Loucy (cell line): ENCODE measurements at regions not wholly inside any gene's neighbourhood (a gene's known extent, or its start where the extent isn't known, plus 50 kb on each side); places are given as distances from the start of the nearest gene placed in this dataset.
"Not testable (repeated sequence)": the region's sequence is repeated elsewhere in the genome, so short reads cannot be mapped to it uniquely, and the experiment has no call there.

Source experiments
- H2AFZ ChIP-seq: fragments of 200-600 bp; sonication (generic); 2 replicates; pipeline ENCODE4 v1.6.0; 2016; ENCODE audit warnings: antibody characterized with exemption, mild to moderate bottlenecking, low read length, moderate library complexity
- H3F3A ChIP-seq: fragments of 200-600 bp; 2 replicates; pipeline ENCODE4 v1.6.0; 2016; ENCODE audit warnings: antibody characterized with exemption, low read depth, mild to moderate bottlenecking
- H3K27me3 ChIP-seq: fragments of 200-600 bp; sonication (generic); 2 replicates; pipeline ENCODE4 v1.6.1; 2014; ENCODE audit warnings: low read length, mild to moderate bottlenecking; ENCODE audit not compliant: insufficient read depth, poor library complexity, severe bottlenecking
- H3K36me3 ChIP-seq: fragments of 200-600 bp; sonication (generic); 2 replicates; pipeline ENCODE4 v1.6.1; 2016; ENCODE audit warnings: low read length; ENCODE audit not compliant: insufficient read depth
- H3K4me1 ChIP-seq: fragments of 200-600 bp; sonication (generic); 2 replicates; pipeline ENCODE4 v1.5.1; 2014; ENCODE audit warnings: low read length, mild to moderate bottlenecking; ENCODE audit not compliant: insufficient read depth, poor library complexity, severe bottlenecking
- H3K4me2 ChIP-seq: fragments of 200-600 bp; sonication (generic); 2 replicates; pipeline ENCODE4 v1.6.0; 2014; ENCODE audit warnings: antibody characterized with exemption, low read length, low read depth, mild to moderate bottlenecking; ENCODE audit not compliant: poor library complexity, severe bottlenecking
- H3K4me3 ChIP-seq: fragments of 200-600 bp; sonication (generic); 2 replicates; pipeline ENCODE4 v1.5.1; 2014; ENCODE audit warnings: low read length, mild to moderate bottlenecking, mixed read lengths; ENCODE audit not compliant: poor library complexity, severe bottlenecking
- H3K79me2 ChIP-seq: fragments of 200-600 bp; sonication (generic); 2 replicates; pipeline ENCODE4 v1.6.1; 2014; ENCODE audit warnings: low read length; ENCODE audit not compliant: insufficient read depth
- H3K9ac ChIP-seq: fragments of 200-600 bp; sonication (generic); 2 replicates; pipeline ENCODE4 v1.6.0; 2014; ENCODE audit warnings: mild to moderate bottlenecking, low read depth, low read length, moderate library complexity; ENCODE audit not compliant: poor library complexity, severe bottlenecking
- H3K9me2 ChIP-seq: fragments of 200-600 bp; sonication (generic); replicated peaks from 2 replicates; pipeline ENCODE4 v1.6.1; 2016; ENCODE audit warnings: low read depth, low read length, mixed read lengths
- H3K9me3 ChIP-seq: fragments of 200-600 bp; sonication (generic); 2 replicates; pipeline ENCODE4 v1.6.1; 2014; ENCODE audit warnings: mild to moderate bottlenecking, antibody characterized with exemption, low read length, low read depth; ENCODE audit not compliant: insufficient read depth
- H4K20me1 ChIP-seq: fragments of 200-600 bp; sonication (generic); 2 replicates; pipeline ENCODE4 v1.6.0; 2014; ENCODE audit warnings: antibody characterized with exemption, low read length, mild to moderate bottlenecking; ENCODE audit not compliant: insufficient read depth, poor library complexity, severe bottlenecking
- EZH2phosphoT487 ChIP-seq: fragments of 200-600 bp; IDR thresholded peaks from 2 replicates; pipeline ENCODE4 v1.6.1; 2018; ENCODE audit warnings: antibody characterized with exemption, mild to moderate bottlenecking, moderate library complexity, borderline replicate concordance
- TF ChIP-seq, protein P1 (sequence below): fragments of 200-600 bp; sonication (generic); conservative IDR thresholded peaks from 2 replicates; pipeline ENCODE4 v1.5.1; 2014; ENCODE audit warnings: mild to moderate bottlenecking, antibody characterized with exemption, low read length

DNA sequence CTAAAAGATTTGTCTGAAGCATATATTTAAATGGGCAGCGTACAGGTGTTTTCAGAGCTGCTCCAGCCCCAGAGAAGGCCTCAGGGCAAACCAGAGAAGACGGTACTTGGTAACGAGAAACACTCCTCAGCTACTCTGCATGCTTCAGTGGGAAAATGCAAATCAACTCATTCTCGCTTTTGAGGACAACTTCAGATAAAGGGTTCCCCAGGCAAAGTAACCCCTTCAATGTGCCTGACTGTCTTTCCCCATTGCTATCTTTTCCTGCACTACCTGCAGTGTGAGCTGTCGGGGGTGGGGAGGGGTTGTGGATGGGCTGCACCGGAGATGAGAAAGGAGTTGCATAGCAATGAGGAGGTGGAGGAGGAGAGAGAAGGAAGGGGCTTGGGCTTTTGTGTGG is 339.7 kb upstream of the CLINT1 start:
- no peak overlapping the region for H2AFZ ChIP-seq
- no peaks in the 10 kb centered on the region for H3K4me1 ChIP-seq
- TF ChIP-seq, protein P1, sequence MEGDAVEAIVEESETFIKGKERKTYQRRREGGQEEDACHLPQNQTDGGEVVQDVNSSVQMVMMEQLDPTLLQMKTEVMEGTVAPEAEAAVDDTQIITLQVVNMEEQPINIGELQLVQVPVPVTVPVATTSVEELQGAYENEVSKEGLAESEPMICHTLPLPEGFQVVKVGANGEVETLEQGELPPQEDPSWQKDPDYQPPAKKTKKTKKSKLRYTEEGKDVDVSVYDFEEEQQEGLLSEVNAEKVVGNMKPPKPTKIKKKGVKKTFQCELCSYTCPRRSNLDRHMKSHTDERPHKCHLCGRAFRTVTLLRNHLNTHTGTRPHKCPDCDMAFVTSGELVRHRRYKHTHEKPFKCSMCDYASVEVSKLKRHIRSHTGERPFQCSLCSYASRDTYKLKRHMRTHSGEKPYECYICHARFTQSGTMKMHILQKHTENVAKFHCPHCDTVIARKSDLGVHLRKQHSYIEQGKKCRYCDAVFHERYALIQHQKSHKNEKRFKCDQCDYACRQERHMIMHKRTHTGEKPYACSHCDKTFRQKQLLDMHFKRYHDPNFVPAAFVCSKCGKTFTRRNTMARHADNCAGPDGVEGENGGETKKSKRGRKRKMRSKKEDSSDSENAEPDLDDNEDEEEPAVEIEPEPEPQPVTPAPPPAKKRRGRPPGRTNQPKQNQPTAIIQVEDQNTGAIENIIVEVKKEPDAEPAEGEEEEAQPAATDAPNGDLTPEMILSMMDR = no peak
- no peak for TF ChIP-seq EZH2phosphoT487

DNA sequence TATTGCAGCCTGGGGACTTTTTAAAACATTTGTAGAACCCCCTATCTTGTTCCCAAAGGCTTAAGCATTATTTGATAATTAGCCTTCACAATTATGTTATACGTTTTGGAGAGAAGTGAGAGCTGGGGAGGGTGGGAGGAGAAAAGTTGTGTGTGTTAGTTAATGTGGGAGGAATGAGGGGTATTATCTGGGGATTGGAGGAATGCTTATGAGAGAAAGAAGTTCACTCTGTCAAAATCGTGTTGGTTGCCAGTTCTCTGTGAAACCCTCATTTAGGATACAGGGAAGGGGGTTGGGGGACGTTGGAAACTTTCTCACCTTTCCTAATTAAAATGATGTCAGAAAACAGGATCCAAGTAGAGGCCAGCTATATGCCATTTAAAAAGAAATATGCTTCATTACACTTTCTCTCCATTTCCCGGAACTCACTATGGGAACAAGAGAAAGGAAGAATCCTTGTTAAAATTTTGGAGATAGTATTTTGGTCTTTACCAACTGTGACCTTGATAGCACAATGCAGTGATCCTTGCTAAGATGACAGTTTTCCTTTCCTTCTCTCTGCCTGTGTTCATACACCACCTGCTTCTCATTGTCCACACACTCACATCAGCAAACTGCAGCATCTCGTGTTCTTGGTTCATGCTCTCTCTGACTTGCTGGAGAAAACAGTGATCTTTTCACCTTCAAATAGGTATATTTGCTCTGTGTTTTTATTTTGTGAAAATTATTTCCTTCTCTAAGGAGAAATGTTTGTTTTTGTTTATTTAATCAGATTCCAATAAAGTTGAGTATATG is 336.7 kb upstream of the CLINT1 start:
- H3K79me2 ChIP-seq = no peaks in the 10 kb centered on the region
- no peaks in the 10 kb centered on the region for H3K9me3 ChIP-seq
- H3K9ac ChIP-seq = no peak overlapping the region
- H3K27me3 ChIP-seq = no peaks in the 10 kb centered on the region
- no peaks in the 10 kb centered on the region for H3K9me2 ChIP-seq
- no peaks in the 10 kb centered on the region for H3K36me3 ChIP-seq
- no peak overlapping the region for H2AFZ ChIP-seq
- no peak overlapping the region for H3K4me2 ChIP-seq
- H3K4me3 ChIP-seq = no peak overlapping the region
- TF ChIP-seq EZH2phosphoT487 = no peak
- H3K4me1 ChIP-seq = no peaks in the 10 kb centered on the region
- H3F3A ChIP-seq = no peaks in the 10 kb centered on the region
- no peaks in the 10 kb centered on the region for H4K20me1 ChIP-seq

More for the DNA sequence above, 339.7 kb upstream of the CLINT1 start:
- no peaks in the 10 kb centered on the region for H3K79me2 ChIP-seq
- no peaks in the 10 kb centered on the region for H3K9me3 ChIP-seq
- H4K20me1 ChIP-seq = no peaks in the 10 kb centered on the region
- H3K36me3 ChIP-seq = no peaks in the 10 kb centered on the region
- H3K9me2 ChIP-seq = no peaks in the 10 kb centered on the region
- H3K4me2 ChIP-seq = no peak overlapping the region
- no peaks in the 10 kb centered on the region for H3K27me3 ChIP-seq
- no peaks in the 10 kb centered on the region for H3F3A ChIP-seq
- no peak overlapping the region for H3K9ac ChIP-seq
- H3K4me3 ChIP-seq = no peak overlapping the region

DNA sequence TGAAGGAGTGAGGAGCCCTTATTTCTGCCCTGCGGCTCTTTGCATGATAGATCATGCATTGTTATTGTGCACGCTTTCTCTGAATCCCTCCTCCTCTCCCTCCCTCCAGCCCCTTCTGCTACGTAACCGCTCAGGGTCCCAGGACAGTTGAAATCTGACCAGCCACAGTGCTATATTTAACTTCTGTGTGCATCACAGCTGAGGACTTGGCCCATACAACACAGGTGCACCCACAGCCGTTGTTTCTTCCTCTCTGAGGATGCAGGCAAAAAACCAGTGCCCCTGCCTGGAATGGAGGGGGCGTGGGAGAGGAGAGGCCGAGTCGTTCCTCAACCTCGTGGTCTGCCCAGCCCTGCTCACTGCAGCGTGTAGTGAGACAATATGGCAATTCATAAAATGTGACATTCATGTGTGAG is 335.6 kb upstream of the CLINT1 start:
- Histone ChIP-seq H2AFZ (no peak overlapping the region), H3K4me3 (no peak overlapping the region), H3K79me2 (no peaks in the 10 kb centered on the region), H3K9me2 (no peaks in the 10 kb centered on the region), H4K20me1 (no peaks in the 10 kb centered on the region), H3K4me2 (no peak overlapping the region), H3K4me1 (no peaks in the 10 kb centered on the region), H3K27me3 (no peaks in the 10 kb centered on the region), H3F3A (no peaks in the 10 kb centered on the region), H3K9ac (no peak overlapping the region), H3K36me3 (no peaks in the 10 kb centered on the region), H3K9me3 (no peaks in the 10 kb centered on the region)
- TF ChIP-seq, protein P1 = no peak
- no peak for TF ChIP-seq EZH2phosphoT487

DNA sequence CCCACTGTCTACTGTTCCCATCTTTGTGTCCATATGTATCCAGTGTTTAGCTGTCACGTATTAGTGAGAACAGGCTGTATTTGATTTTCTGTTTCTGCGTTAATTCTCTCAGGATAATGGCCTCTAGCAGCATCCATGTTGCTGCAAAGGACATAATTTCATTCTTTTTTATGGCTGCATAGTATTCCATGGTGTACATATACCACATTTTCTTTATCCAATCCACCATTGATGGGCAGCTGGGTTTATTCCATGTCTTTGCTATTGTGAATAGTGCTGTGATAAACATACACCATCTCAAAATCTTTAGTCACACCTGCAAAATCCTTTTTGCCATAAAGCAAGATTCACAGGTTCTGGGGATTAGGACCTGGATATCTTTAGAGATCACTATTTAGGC is 334.4 kb upstream of the CLINT1 start:
- H3K9me3 ChIP-seq, H3K4me3 ChIP-seq, H3K9me2 ChIP-seq, H4K20me1 ChIP-seq, H3K79me2 ChIP-seq, H3K4me1 ChIP-seq, H3K4me2 ChIP-seq, H3K9ac ChIP-seq, H3K36me3 ChIP-seq, H3K27me3 ChIP-seq, H3F3A ChIP-seq, H2AFZ ChIP-seq: not testable (repeated sequence)
